HG02571 (cell line): ENCODE measurements at regions not wholly inside any gene's neighbourhood (a gene's known extent, or its start where the extent isn't known, plus 50 kb on each side); places are given as distances from the start of the nearest gene placed in this dataset.

ENCODE experiments used
- ATAC-seq: cut with Tn5 transposase; IDR thresholded peaks from one replicate; pipeline ENCODE4 v1.9.1; 2021; ENCODE audit warnings: mild to moderate bottlenecking, moderate library complexity; ENCODE audit not compliant: unreplicated experiment

GRCh38 chr17:77001487-77001886 lies 133.3 kb downstream of the MGAT5B start:
- ATAC-seq = no peak

- no peak for ATAC-seq
Measured at GRCh38 chr17:77002103-77003045, 134.2 kb downstream of the MGAT5B start.

- ATAC-seq = no peak
Measured at GRCh38 chr17:77003699-77004098, 135.5 kb downstream of the MGAT5B start.

GRCh38 chr17:77006971-77007649 lies 133.7 kb upstream of the SEC14L1 start:
- no peak for ATAC-seq

GRCh38 chr17:77009877-77010276 lies 130.9 kb upstream of the SEC14L1 start:
- no peak for ATAC-seq

- no peak for ATAC-seq
Measured at GRCh38 chr17:77010667-77011066, 130.1 kb upstream of the SEC14L1 start.

DNA sequence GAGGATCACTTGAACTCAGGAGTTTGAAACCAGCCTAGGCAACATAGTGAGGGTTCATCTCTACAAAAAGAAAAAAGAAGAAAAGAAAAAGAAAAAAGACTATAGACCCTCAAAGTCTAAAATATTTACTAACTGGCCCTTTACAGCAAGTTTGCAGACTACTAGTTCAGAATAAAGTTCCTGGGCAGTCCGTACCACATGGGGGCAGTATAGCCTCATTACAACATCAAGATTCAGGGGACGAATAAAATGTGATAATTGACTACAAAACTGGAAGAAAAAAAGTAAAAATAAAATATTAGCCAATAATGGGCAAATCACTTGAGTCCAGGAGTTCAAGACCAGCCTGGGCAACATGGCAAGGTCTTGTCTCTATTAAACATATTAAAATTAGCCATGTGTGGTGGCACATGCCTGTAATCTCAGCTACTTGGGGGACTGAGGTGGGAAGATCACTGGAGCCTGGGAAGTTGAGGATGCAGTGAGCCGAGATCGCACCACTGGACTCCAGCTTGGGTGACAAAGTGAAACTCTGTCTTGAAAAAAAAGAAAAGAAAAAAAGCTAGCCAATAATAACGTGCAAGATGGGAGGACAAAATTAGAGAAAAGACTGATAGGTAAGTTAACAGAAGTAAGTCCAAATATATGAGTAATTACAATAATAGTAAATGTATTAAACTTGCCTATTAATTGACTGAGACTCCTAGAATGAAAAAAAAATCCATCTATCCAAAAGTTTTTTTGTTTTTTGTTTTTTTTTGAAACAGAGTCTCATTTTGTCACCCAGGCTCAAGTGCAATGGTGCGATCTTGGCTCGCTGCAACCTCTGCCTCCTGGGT lies 129.4 kb upstream of the SEC14L1 start:
- no peak for ATAC-seq

DNA sequence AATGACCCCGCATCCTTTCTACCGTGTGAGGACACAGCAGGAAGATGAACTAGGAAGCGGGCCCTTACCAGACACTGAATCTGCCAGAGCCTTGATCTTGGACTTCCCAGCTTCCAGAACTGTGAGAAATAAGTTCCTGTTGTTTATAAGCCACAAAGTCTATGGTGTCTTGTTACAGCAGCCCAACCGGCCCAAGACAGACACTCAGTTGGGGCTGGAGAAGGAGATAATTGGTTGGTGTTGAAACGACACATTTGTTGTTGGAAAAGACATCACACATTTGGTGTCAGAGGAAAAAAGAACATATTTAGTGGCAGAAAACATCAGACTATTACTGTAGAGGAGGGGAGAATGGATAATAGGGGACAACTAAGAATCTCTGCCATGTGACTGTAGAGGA lies 122.3 kb upstream of the SEC14L1 start:
- ATAC-seq = no peak

DNA sequence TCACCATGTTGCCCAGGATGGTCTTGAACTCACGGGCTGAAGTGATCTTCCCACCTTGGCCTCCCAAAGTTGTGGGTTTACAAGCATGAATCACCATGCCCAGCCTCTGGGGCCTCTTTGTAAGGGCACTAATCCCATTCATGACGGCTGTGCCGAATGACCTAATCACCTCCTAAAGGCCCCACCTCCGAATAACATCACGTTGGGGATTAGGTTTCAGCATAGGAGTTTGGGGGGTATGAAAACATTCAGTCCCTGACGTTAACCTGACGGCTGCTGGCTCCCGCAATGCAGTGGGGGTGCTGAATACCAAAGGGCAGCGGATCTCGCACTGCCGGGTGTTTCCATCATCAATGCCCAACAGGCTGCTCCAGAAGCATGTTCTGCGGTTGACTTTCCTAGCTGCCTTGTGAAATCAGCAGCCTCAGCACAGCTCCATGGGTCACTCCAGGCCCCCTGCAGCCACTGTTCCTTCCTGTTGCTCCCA lies 120.8 kb upstream of the SEC14L1 start:
- ATAC-seq = no peak

- ATAC-seq = no peak
Measured at GRCh38 chr17:77020973-77021372, 119.8 kb upstream of the SEC14L1 start.

DNA sequence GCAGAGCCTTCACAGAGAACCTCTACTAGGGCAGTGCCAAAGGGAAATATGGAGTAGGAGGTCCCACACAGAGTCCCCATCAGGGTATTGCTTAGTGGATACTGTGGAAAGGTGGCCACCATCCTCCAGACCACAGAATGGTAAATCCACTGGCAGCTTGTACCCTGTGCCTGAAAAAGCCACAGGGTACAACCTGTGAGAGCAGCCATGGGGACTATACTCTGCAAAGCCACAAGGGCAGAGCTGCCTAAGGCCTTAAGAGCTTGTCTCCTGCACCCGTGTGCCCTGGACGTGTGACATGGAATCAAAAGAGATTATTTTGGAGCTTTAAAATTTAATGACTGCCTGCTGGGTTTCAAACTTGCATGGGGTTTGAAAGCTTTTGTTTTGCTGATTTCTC lies 118.0 kb upstream of the SEC14L1 start:
- no peak for ATAC-seq

- ATAC-seq = no peak
Measured at GRCh38 chr17:77025781-77026180, 115.0 kb upstream of the SEC14L1 start.

- ATAC-seq = no peak
Measured at GRCh38 chr17:77027271-77027889, 113.4 kb upstream of the SEC14L1 start.

- ATAC-seq = no peak
Measured at GRCh38 chr17:77028900-77029299, 111.9 kb upstream of the SEC14L1 start.

GRCh38 chr17:77032929-77033328 lies 107.8 kb upstream of the SEC14L1 start:
- ATAC-seq = no peak

- ATAC-seq = no peak
Measured at GRCh38 chr17:77033892-77034404, 106.8 kb upstream of the SEC14L1 start.

DNA sequence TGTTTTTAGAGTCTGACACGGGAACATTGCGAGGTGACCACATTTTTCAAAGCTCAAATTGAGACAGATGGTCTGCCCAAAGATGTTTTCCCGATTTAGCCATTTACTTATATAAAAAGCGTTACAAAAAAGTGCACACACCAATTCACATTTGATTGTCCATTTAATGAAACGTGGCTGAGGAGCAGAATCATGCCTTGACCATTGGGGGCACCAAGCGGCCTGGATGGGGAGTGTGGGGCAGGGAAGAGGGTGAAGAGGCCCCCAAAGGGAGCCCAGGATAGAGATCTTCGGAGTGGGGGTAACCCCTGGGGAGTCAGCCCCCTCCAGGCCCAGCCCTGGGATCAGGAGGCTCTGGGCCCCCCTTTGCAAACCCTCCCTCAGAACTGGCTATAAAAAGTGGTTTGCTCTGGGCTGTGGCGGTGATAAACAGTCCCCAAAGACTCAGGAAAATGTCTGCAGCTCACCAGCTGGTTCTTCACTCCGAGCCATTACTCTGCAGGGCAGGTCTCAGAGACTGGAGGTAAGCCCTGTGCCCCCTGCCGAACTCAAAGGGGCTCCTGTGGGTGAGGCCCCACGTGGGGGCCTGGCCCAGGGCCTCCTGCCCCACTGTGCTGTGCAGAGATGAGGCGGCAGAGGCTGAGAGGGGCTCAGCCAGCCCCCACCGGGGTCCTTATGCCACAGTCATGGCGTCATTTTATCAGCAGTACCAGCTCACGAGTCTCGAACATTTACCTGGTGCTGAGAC lies 105.9 kb upstream of the SEC14L1 start:
- ATAC-seq = no peak

- ATAC-seq = no peak
Measured at GRCh38 chr17:77035526-77035925, 105.2 kb upstream of the SEC14L1 start.

DNA sequence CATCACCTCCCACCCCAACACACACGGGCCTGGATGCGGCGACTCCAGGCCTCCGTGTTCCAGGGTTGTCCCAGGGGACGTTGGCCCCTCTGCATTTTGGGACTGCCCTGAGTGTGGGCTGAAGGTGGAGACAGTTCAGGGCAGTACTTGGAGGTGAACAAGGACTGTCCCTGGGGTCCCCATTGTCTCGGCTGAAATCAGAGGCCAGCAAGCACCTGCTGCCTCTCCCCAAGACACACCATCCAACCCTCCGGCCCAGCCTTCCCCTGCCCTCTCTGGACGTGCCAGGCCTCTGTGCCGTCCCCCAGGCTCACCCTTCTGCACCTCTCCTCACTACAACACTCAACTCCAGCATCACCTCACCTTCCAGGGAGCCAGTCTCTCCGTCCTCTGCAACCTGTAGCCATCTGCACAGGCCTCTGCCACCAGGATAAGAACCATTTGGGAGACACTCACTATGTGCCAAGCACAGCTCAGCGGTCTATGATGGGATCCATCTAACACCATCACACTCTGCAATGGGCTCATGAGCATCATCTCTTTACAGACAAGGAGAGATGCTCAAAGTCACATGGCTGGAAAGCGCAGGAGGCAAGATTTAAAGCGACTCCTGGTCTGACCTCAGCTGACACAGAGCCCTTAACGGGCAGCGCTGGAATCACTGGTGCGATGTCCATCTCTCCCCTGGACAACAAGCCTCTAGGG lies 104.5 kb upstream of the SEC14L1 start:
- no peak for ATAC-seq
